ENCODE measurements at regions not wholly inside any gene's neighbourhood (a gene's known extent, or its start where the extent isn't known, plus 50 kb on each side); places are given as distances from the start of the nearest gene placed in this dataset.

DNA sequence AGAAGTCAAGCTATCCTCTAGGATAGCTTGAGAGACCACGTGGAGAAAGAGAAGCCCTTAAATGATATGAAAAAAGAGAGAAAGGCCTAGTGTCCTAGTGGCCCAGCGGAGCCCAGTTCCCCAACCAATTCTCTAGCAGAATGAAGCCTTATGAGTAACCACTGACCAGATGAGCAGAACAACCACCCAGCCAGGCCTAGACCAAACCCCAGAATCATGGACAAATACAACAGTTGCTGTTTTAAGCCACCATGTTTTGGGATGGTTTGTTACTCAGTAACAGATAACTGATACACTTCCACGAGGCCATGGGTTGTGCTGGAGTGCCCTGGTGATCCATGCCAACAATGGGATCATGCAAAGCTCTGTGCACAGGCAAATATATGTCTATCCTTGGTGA is 377.1 kb downstream of the SOX9 start:
- DNase-seq (ENCODE audit: low read depth, low spot score): no peak

GRCh38 chr17:72498364-72499210 is 377.8 kb downstream of the SOX9 start:
- DNase-seq (ENCODE audit: low read depth, low spot score): no peak

- no peak for DNase-seq (ENCODE audit: low read depth, low spot score)
Observed at GRCh38 chr17:72501404-72502370, 380.9 kb downstream of the SOX9 start.

DNA sequence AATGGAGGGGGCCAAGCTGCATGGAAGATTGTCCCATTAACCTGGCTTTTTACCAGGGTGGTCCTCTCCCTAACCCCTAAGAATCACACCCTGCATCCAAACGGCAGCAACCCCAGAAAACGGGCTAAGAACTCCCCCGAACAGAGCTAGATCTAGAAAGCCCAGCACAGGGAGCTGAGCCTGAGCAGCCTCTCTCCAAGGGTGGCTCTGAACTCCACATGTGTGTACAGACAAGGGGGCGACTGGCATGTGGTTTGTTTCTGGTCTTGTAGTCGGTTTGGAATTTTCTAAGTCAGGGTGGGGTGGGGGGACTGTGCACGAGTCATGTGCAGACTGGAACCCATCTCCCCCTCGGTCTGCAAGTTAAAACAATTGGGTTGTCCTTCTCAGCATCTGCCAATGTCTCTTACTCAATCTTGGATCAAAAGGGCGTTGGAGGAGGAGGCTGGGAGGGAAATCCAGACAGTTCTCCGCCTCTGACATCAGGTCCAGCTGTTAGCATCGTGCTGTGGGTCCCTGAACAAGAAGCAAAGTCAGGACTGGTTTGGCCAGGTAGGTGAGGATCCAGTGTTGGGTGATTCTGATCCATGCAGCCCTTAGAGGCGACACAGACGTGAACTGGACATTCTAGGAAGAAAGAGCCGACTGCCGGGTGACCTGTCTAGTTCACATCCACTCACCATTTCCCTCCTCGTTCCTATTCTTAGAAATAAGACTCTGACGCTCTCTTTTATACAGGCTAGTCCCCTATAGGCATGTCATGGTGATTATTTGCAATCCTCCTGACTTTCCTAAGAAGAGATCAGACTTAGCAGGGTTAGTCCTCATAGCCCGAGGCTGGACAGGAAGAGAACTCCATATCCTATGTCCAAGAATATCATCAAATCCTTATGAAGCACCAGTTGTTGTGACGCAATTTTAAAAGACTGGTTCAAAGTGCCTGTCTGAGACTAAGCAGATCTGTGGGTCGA is 381.8 kb downstream of the SOX9 start:
- DNase-seq (ENCODE audit: low read depth, low spot score): no peak

- DNase-seq (ENCODE audit: low read depth, low spot score): no peak
Observed at GRCh38 chr17:72503556-72503955, 382.7 kb downstream of the SOX9 start.

GRCh38 chr17:72504783-72505182 is 384.0 kb downstream of the SOX9 start:
- DNase-seq (ENCODE audit: low read depth, low spot score): no peak

- no peak for DNase-seq (ENCODE audit: low read depth, low spot score)
Observed at GRCh38 chr17:72506773-72507172, 386.0 kb downstream of the SOX9 start.

DNA sequence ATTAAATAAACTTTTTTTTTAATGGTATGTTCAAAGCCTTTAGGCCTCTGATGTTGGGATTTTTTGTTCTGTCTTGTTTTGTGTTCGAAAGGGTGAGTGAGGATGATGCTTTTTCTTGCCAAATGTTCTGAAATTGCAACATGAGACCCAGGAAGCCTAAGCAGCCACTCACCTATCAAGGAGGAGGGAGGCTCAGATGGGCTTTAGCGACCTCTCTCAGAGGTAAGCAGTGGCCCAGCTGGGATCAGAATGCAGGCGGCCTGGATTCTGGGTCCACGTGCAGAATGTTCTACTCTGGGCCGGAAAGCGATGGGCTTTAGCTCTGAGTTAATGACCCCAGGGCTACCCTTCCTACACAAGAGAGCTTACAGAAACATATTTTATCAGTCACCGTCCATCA is 386.6 kb downstream of the SOX9 start:
- DNase-seq (ENCODE audit: low read depth, low spot score): no peak

GRCh38 chr17:72510351-72511016 is 389.7 kb downstream of the SOX9 start:
- no peak for DNase-seq (ENCODE audit: low read depth, low spot score)

- no peak for DNase-seq (ENCODE audit: low read depth, low spot score)
Observed at GRCh38 chr17:72511242-72511641, 390.4 kb downstream of the SOX9 start.

DNA sequence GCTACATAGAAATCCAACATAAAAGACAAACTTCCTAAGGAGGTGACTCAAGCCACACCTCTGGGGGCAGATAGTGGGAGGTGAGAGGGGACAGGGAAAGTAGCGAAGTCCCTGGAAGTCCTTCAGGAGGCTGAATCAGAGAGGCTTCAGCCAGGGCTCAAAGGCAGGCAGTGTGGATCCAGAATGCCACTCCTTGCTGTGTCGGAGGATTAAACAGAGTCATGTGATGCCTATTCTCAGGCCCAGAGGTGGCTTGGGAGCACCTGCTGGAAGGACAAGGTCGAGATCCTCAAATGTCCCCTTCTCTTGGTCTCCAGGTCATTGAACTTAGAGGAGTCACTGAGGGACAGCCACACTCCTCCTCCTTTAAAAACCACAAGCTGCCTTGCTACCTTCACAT is 391.1 kb downstream of the SOX9 start:
- DNase-seq (ENCODE audit: low read depth, low spot score): no peak

GRCh38 chr17:72512649-72513556 is 392.1 kb downstream of the SOX9 start:
- DNase-seq (ENCODE audit: low read depth, low spot score): no peak

DNA sequence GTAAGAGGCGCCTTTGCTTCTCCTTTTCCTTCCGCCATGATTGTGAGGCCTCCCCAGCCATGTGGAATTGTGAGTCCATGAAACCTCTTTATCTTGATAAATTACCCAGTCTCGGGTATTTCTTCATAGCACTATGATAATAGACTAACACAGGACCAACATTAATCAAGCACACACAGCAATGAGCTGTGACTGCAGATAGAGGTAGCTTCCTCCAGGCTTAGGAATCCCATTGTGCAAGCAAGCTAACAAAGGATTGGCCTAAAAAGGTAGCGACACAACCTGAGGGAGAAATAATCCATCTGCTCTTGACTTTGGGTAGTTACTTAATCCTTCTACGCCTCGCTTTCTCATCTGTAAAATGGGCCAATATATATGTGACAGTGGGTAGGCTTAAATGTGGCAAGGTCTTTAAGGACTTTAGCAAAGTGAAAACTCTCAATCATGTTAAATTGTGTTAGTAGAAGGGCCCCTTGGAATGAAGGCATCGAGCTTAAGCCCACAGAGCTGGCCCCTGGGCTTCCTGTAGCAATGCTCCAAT is 393.6 kb downstream of the SOX9 start:
- no peak for DNase-seq (ENCODE audit: low read depth, low spot score)

GRCh38 chr17:72514891-72515290 is 394.1 kb downstream of the SOX9 start:
- no peak for DNase-seq (ENCODE audit: low read depth, low spot score)

DNA sequence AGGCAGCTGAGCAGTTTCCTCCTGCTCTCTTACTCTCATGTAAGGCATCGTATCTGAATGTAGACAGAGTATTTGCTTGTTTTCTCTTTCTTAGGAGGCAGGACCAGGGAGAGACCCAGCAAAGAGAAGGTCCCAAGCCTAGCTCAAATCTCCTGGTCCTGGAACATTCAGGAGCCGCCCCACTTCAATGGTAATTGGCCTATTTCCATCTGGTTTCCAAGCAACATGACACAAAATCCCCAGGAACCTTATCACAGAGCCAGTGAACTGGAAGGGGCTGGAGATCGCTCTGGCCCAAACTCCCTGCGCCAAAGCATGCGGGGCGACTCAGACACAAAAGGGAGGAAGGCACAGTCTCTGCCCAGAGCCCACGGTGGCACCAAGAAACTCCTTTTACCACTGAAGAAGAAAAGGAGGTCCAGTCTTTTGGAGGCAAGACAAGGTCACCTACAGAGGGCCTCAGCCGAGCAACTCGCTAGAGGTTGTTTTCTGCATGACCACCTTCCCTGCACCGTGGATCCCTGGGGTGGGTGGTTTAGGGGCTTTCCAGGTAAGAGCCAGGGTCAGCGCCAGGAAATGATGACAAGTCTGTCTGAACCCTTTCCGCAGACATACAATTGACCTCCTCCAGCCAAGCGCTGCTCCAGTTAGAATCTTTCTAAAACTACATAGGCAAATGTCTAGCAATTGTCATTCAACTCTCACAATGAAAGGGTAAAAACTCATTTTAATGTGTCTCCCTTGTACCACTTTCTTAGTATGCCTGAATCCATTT is 394.7 kb downstream of the SOX9 start:
- DNase-seq (ENCODE audit: low read depth, low spot score): no peak

DNA sequence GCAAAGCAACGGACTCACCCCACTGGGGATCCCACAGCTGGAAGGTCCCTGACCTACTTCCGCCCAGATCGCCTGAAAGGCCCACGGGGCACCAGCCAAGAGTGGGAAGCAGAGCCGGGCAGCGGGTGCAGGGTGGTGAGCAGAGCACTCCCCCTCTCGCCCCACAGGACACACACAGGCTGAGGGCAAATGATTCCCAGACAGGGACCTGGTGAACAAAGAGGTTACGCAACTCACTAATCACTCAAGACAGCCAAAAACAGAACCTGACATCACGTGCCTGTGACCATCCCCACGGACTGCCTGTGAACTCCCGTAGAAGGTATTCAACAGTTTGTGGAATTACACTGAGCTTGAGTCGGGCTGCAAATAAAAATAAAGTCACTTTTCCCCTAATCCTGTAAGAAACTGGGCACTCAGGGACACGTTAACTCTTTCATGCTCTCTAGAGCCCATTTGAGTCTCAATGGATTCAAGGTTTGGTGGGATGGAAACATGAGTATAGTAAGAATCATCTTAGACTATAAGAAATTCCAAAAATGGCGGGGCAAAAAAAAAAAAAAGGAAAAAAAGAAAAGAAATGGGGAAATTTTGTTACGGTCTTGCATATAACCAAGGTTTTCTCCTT is 396.1 kb downstream of the SOX9 start:
- DNase-seq (ENCODE audit: low read depth, low spot score): no peak

DNA sequence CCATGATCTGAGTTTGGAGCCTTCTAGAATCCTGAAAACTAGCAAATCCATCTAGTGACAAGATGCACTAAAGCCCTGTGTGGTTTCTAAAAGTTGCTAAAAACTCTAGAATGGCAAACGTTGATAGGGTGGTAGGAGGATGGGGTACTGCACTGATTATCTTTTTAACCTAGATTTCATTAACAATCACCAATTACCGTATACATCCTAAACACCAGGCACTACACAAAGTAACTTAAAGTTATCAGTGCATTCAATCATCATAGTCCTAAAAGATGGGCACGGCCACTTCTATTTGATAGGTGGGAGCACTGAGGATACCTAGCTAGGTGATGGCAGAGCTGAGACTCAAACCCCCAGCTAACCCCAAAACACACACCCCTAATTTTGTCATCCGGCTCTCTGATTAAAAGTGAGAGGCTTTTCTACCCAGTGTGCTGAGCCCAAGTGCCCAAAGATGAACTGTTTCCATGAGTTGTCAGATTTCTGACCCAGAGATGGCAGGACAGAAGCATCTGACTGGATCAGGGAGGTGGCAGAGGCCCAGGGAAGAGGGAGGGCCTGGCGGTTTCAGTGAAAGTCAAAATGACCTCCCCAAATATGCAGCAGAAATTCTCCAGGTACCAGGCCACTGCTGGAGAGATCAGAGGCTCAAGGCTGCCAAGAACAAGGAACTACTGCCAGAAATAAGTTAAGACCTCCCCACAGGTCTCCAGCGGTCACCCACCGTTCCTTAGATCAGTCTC is 396.8 kb downstream of the SOX9 start:
- DNase-seq (ENCODE audit: low read depth, low spot score): no peak
